ENCODE measurements at regions not wholly inside any gene's neighbourhood (a gene's known extent, or its start where the extent isn't known, plus 50 kb on each side); places are given as distances from the start of the nearest gene placed in this dataset.

- TF ChIP-seq FOS (IDR thresholded peaks at IDR 0.05; ENCODE audit: low read depth, low read length) (no peak), MXI1 (IDR thresholded peaks at IDR 0.05; ENCODE audit: borderline replicate concordance, low read depth, low read length) (no peak), POLR2A (IDR thresholded peaks at IDR 0.05; ENCODE audit: low read depth, low read length) (no peak), SMC3 (IDR thresholded peaks at IDR 0.05; ENCODE audit: low read depth, low read length) (no peak), MAFK (IDR thresholded peaks at IDR 0.05; ENCODE audit: low read depth, low read length) (no peak), USF2 (IDR thresholded peaks at IDR 0.05; ENCODE audit: low read depth, low read length) (no peak), MAZ (IDR thresholded peaks at IDR 0.05; ENCODE audit: borderline replicate concordance, low read depth, low read length) (no peak)
- TF ChIP-seq, protein P1, sequence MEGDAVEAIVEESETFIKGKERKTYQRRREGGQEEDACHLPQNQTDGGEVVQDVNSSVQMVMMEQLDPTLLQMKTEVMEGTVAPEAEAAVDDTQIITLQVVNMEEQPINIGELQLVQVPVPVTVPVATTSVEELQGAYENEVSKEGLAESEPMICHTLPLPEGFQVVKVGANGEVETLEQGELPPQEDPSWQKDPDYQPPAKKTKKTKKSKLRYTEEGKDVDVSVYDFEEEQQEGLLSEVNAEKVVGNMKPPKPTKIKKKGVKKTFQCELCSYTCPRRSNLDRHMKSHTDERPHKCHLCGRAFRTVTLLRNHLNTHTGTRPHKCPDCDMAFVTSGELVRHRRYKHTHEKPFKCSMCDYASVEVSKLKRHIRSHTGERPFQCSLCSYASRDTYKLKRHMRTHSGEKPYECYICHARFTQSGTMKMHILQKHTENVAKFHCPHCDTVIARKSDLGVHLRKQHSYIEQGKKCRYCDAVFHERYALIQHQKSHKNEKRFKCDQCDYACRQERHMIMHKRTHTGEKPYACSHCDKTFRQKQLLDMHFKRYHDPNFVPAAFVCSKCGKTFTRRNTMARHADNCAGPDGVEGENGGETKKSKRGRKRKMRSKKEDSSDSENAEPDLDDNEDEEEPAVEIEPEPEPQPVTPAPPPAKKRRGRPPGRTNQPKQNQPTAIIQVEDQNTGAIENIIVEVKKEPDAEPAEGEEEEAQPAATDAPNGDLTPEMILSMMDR (conservative IDR thresholded peaks at IDR 0.05; ENCODE audit: low read depth, low read length), result no peak
Measured at GRCh38 chr17:65415991-65416390, 145.5 kb downstream of the AXIN2 start.

All from IMR-90 (cell line).